Adrenal gland (tissue), 9 donors: ENCODE measurements at regions not wholly inside any gene's neighbourhood (a gene's known extent, or its start where the extent isn't known, plus 50 kb on each side); places are given as distances from the start of the nearest gene placed in this dataset.

Experiments used
- DNase-seq, 7 donors: peaks; one replicate each; pipeline ENCODE4 v3.0.0-alpha.2; 2019 to 2020
- H3K27ac ChIP-seq, 5 donors: fragments of 200-600 bp; sonication (generic) in 4 of 5; 1 replicate in 3 of 5; 2 replicates in 2 of 5; pipeline versions ENCODE4 v1.5.1 to v1.8.0; 2016 to 2020; ENCODE audit warnings: mild to moderate bottlenecking in 1 of 5
- H3K27me3 ChIP-seq: fragments of 200-600 bp; 2 replicates; pipeline ENCODE4 v1.8.0; 2021
- H3K36me3 ChIP-seq, 2 donors: fragments of 200-600 bp; replicated peaks in 1 of 2; 1 replicate in 1 of 2; 2 replicates in 1 of 2; pipeline versions ENCODE4 v1.5.1 to v1.8.0; 2018 to 2022
- H3K4me1 ChIP-seq, 2 donors: fragments of 200-600 bp; replicated peaks in 1 of 2; 1 replicate in 1 of 2; 2 replicates in 1 of 2; pipeline versions ENCODE4 v1.5.1 to v1.8.0; 2018 to 2021
- H3K4me3 ChIP-seq, 4 donors: fragments of 200-600 bp; sonication (generic) in 3 of 4; one replicate each; pipeline ENCODE4 v1.5.1; 2016 to 2018
- H3K9me3 ChIP-seq, 3 donors: fragments of 200-600 bp; sonication (generic) in 1 of 3; replicated peaks in 1 of 3; 1 replicate in 2 of 3; 2 replicates in 1 of 3; pipeline versions ENCODE4 v1.5.1 to v1.8.0; 2016 to 2021
- CTCF ChIP-seq, 6 experiments: fragments of 450-650 bp in 4 of 6; fragments of 200-600 bp in 2 of 6; sonication (generic) in 1 of 6; IDR thresholded peaks; 1 replicate in 5 of 6; 2 replicates in 1 of 6; pipeline versions ENCODE4 v1.5.1 to v1.8.0; 2016 to 2021; ENCODE audit warnings: antibody characterized with exemption in 6 of 6, mild to moderate bottlenecking in 2 of 6, moderate library complexity in 1 of 6
- POLR2A ChIP-seq, 2 donors: fragments of 450-650 bp; IDR thresholded peaks; one replicate each; pipeline ENCODE4 v1.6.1; 2017; ENCODE audit warnings: antibody characterized with exemption in 2 of 2, mild to moderate bottlenecking in 2 of 2, moderate library complexity in 1 of 2
- WGBS, 4 donors: extraction: QIAGEN DNeasy Blood & Tissue Kit in 2 of 4; methylation state at CpG; one replicate each; pipeline versions ENCODE4 v1.1.5 to v1.1.7; 2013 to 2017; 5-methylcytosine and 5-hydroxymethylcytosine counted together
- intact Hi-C, 2 donors: fragments of 100-400 bp; cut with DNase I; formaldehyde crosslinking; loops; one replicate each; pipeline versions ENCODE4 v1.14.1 to v1.15.0; 2022 to 2023
- donor health status: healthy with polysubstance abuse.
- donor health status: Bipolar disorder and iron deficiency.
- donor health status: DM: yes; HTN: yes; CAD: no.
- donor health status: DM: no; HTN: no; CAD: no.
- donor health status: DM: no; HTN: no; CAD: no.

DNA sequence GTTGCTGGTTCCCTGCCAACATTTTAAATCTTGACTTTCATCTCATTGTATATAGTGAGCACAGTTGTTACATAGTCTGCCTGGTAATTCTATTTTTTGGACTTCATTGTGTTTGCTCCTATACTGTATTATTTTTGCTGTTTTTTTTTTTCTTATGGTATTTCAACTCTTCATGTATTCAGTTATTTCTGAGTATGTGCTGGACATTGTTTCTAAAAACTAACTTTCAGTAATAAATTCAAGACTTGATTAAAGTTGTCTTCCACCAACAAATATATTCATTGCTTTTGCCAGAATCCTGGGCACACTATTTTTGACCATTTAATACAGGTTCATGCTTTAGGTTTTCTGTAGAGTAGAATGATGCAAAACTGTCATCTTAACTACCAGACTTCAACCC, 698.3 kb downstream of the MAFB start:
- intact Hi-C loops, result no loop called here
- Histone ChIP-seq H3K4me1 (peaks cover 18 to 25% of the 10 kb centered on the region in 2 donors), H3K27ac (no peak overlapping the region), H3K36me3 (no peaks in the 10 kb centered on the region), H3K27me3 (no peaks in the 10 kb centered on the region), H3K4me3 (no peak overlapping the region), H3K9me3 (peaks cover 0 to 4% (median 0%) of the 10 kb centered on the region in 3 donors)
- no peak for DNase-seq
- TF ChIP-seq CTCF (IDR thresholded peaks at IDR 0.05) (no peak), POLR2A (IDR thresholded peaks at IDR 0.05) (no peak)

DNA sequence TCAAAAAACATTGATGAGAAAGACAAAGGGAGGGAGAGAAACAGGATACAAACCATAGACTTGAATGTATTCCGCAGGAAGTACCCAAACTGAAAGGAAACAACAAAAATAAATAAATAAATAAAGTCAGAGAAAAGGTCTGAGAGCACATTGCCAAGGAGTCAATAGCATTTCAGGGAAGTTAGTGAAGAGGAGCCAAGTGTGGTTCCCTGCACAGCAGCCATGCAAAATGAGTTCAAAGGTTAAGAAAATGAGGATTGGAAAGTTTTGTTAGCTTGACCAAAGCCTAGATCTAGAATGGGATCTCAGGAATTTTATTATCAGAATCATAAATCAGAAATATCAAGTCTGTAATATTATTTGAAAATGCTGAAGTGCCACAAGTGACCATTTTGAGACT, 700.0 kb downstream of the MAFB start:
- 0% methylated on average over 1 of the region's 1 CpG for WGBS, 4 donors
- intact Hi-C loops, result no loop called here

GRCh38 chr20:39986173-39986904, 702.7 kb downstream of the MAFB start:
- 8 to 21% (median 18%) methylated on average over 6 of the region's 6 CpGs for WGBS, 4 donors
- peak overlapping the region in 4 of 5 donors; percentile 82 to 92 (median 85) for H3K27ac ChIP-seq
- peaks cover 20 to 31% of the 10 kb centered on the region in 2 donors for H3K4me1 ChIP-seq
- H3K9me3 ChIP-seq, result peaks cover 0 to 2% (median 0%) of the 10 kb centered on the region in 3 donors
- peak; percentile 58 to 92 (median 76) for DNase-seq
- H3K4me3 ChIP-seq, result no peak overlapping the region
- intact Hi-C loops, result no loop called here
- no peaks in the 10 kb centered on the region for H3K27me3 ChIP-seq
- no peaks in the 10 kb centered on the region for H3K36me3 ChIP-seq
- TF ChIP-seq CTCF (IDR thresholded peaks at IDR 0.05), result no peak
- peak in 1 of 2 donors; percentile 55 for TF ChIP-seq POLR2A (IDR thresholded peaks at IDR 0.05)

More for the DNA sequence above, 700.0 kb downstream of the MAFB start:
- H3K9me3 ChIP-seq, result peaks cover 0 to 4% (median 0%) of the 10 kb centered on the region in 3 donors
- H3K4me3 ChIP-seq, result no peak overlapping the region
- no peak overlapping the region for H3K27ac ChIP-seq
- H3K4me1 ChIP-seq, result peaks cover 20 to 31% of the 10 kb centered on the region in 2 donors
- TF ChIP-seq CTCF (IDR thresholded peaks at IDR 0.05), result no peak
- H3K36me3 ChIP-seq, result no peaks in the 10 kb centered on the region
- no peaks in the 10 kb centered on the region for H3K27me3 ChIP-seq
- DNase-seq, result no peak

DNA sequence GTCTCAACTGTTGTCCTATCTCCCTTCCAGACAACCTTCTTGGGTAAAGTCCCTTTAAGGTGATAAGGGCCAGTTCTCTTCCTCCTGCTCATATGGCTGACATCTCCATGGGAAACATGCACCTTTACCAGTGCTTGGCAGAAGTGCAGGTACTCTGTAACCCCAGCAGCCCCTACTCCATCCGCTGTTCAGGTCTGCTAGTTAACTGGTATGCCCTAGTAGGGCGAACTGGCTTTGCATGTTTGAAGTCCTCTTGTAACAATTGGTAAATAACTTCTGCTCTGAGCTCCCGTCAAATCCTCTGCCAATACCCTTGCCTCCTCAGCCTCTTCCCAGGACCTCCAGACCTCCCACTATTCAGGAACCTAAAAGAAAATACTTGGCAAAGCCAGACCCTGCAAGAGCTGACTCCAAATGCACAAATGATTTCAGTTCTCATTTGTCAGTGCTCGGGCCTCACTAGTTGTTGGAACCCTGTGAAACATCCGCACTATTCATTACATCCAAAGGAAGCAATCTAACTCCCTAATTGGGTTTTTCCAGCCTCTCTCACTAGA, 703.7 kb downstream of the MAFB start:
- no peaks in the 10 kb centered on the region for H3K9me3 ChIP-seq
- H3K4me3 ChIP-seq, result no peak overlapping the region
- no peaks in the 10 kb centered on the region for H3K36me3 ChIP-seq
- no peaks in the 10 kb centered on the region for H3K27me3 ChIP-seq
- TF ChIP-seq POLR2A (IDR thresholded peaks at IDR 0.05), result no peak
- no peak for TF ChIP-seq CTCF (IDR thresholded peaks at IDR 0.05)
- H3K4me1 ChIP-seq, result peaks cover 20 to 31% of the 10 kb centered on the region in 2 donors
- peak overlapping the region in 2 of 5 donors; percentile 86 to 92 for H3K27ac ChIP-seq
- WGBS, 4 donors, result 90 to 96% (median 94%) methylated on average over 5 of the region's 5 CpGs
- intact Hi-C loops, result no loop called here
- no peak for DNase-seq
